Neuronal stem cell (in vitro differentiated cells): ENCODE measurements at regions not wholly inside any gene's neighbourhood (a gene's known extent, or its start where the extent isn't known, plus 50 kb on each side); places are given as distances from the start of the nearest gene placed in this dataset.

Experiments
- DNase-seq: peaks from one replicate; pipeline ENCODE4 v3.0.0-alpha.2; 2013; ENCODE audit warnings: low spot score
- H2AFZ ChIP-seq: one replicate; pipeline ENCODE4 v1.6.1; 2013; ENCODE audit warnings: mild to moderate bottlenecking, low read length, inconsistent platforms
- H2AK5ac ChIP-seq: 2 replicates; pipeline ENCODE4 v1.6.1; 2013; ENCODE audit warnings: low read depth, mild to moderate bottlenecking, inconsistent platforms, low read length, moderate library complexity, mixed read lengths
- H2BK120ac ChIP-seq: 2 replicates; pipeline ENCODE4 v1.6.1; 2013; ENCODE audit warnings: low read depth, mild to moderate bottlenecking, inconsistent platforms, low read length, moderate library complexity, mixed read lengths
- H2BK12ac ChIP-seq: one replicate; pipeline ENCODE4 v1.6.1; 2013; ENCODE audit warnings: low read length, inconsistent platforms
- H2BK15ac ChIP-seq: 2 replicates; pipeline ENCODE4 v1.6.1; 2013; ENCODE audit warnings: mild to moderate bottlenecking, low read length, inconsistent platforms, mixed read lengths
- H2BK5ac ChIP-seq: one replicate; pipeline ENCODE4 v1.6.1; 2013; ENCODE audit warnings: inconsistent platforms, mild to moderate bottlenecking, low read length, moderate library complexity
- H3K14ac ChIP-seq: one replicate; pipeline ENCODE4 v1.6.1; 2013; ENCODE audit warnings: low read length, inconsistent platforms
- H3K18ac ChIP-seq: 2 replicates; pipeline ENCODE4 v1.6.1; 2013; ENCODE audit warnings: low read length, inconsistent platforms
- H3K23ac ChIP-seq: 2 replicates; pipeline ENCODE4 v1.6.1; 2013; ENCODE audit warnings: low read depth, mild to moderate bottlenecking, mixed read lengths, low read length, inconsistent platforms; ENCODE audit not compliant: poor library complexity
- H3K27ac ChIP-seq: replicated peaks from 3 replicates; pipeline ENCODE4 v1.5.1; 2013; ENCODE audit warnings: low read length, inconsistent platforms
- H3K27me3 ChIP-seq, 3 experiments: 2 replicates each; pipeline ENCODE4 v1.6.1; 2013; ENCODE audit warnings: low read length in 3 of 3, mild to moderate bottlenecking in 2 of 3, inconsistent platforms in 1 of 3, low read depth in 1 of 3, mixed read lengths in 1 of 3, moderate library complexity in 1 of 3; ENCODE audit not compliant: control insufficient read depth in 3 of 3, insufficient read depth in 3 of 3
- H3K36me3 ChIP-seq, 2 donors: replicated peaks in 1 of 2; 2 replicates each; pipeline ENCODE4 v1.6.1; 2013; ENCODE audit warnings: low read length in 2 of 2; ENCODE audit not compliant: control insufficient read depth in 2 of 2, insufficient read depth in 2 of 2
- H3K4ac ChIP-seq: 2 replicates; pipeline ENCODE4 v1.6.1; 2013; ENCODE audit warnings: inconsistent platforms, mild to moderate bottlenecking, low read length, moderate library complexity
- H3K4me1 ChIP-seq, 2 donors: 1 replicate in 1 of 2; 2 replicates in 1 of 2; pipeline ENCODE4 v1.6.1; 2013; ENCODE audit warnings: low read length in 2 of 2, low read depth in 1 of 2; ENCODE audit not compliant: control insufficient read depth in 2 of 2, insufficient read depth in 1 of 2
- H3K4me2 ChIP-seq: one replicate; pipeline ENCODE4 v1.6.1; 2013; ENCODE audit warnings: mild to moderate bottlenecking, low read length, inconsistent platforms; ENCODE audit not compliant: insufficient read depth, poor library complexity, severe bottlenecking
- H3K4me3 ChIP-seq, 2 donors: 2 replicates each; pipeline ENCODE4 v1.5.1; 2013; ENCODE audit warnings: low read length in 2 of 2, mild to moderate bottlenecking in 2 of 2, inconsistent platforms in 1 of 2, moderate library complexity in 1 of 2
- H3K79me1 ChIP-seq: one replicate; pipeline ENCODE4 v1.6.1; 2013; ENCODE audit warnings: low read depth, mild to moderate bottlenecking, inconsistent platforms, low read length, moderate library complexity
- H3K9ac ChIP-seq: one replicate; pipeline ENCODE4 v1.6.1; 2013; ENCODE audit warnings: mild to moderate bottlenecking, low read depth, low read length, inconsistent platforms; ENCODE audit not compliant: poor library complexity
- H3K9me3 ChIP-seq, 2 donors: replicated peaks in 1 of 2; 2 replicates each; pipeline versions ENCODE3 to v1.6.1; 2013; ENCODE audit warnings: low read length in 2 of 2, mild to moderate bottlenecking in 2 of 2, inconsistent platforms in 1 of 2, low read depth in 1 of 2, mixed read lengths in 1 of 2, moderate library complexity in 1 of 2; ENCODE audit not compliant: control insufficient read depth in 2 of 2, insufficient read depth in 1 of 2
- H4K8ac ChIP-seq: one replicate; pipeline ENCODE4 v1.6.1; 2013; ENCODE audit warnings: low read depth, mild to moderate bottlenecking, inconsistent platforms, low read length, moderate library complexity
- H4K91ac ChIP-seq: one replicate; pipeline ENCODE4 v1.6.1; 2013; ENCODE audit warnings: low read length, low read depth, mild to moderate bottlenecking, inconsistent platforms; ENCODE audit not compliant: poor library complexity
- WGBS, 2 donors: extraction: QIAGEN DNeasy Blood & Tissue Kit; methylation state at CpG; one replicate each; pipeline ENCODE4 v1.1.7; 2013; ENCODE audit warnings: missing lambda C conversion rate in 2 of 2, mixed read lengths in 1 of 2; ENCODE audit not compliant: insufficient read length in 2 of 2, insufficient replicate concordance in 1 of 2; ENCODE audit errors: extremely low coverage in 2 of 2; 5-methylcytosine and 5-hydroxymethylcytosine counted together

GRCh38 chr2:67272195-67272594, 124.9 kb upstream of the ETAA1 start:
- H3K79me1 ChIP-seq = no peaks in the 10 kb centered on the region
- WGBS, 2 donors = no CpG with 5 or more reads among the region's 4 CpGs
- H3K9me3 ChIP-seq = no peaks in the 10 kb centered on the region
- no peak overlapping the region for H2AFZ ChIP-seq
- no peak overlapping the region for H2BK12ac ChIP-seq
- H4K8ac ChIP-seq = no peak overlapping the region
- no peaks in the 10 kb centered on the region for H3K27me3 ChIP-seq
- H2BK120ac ChIP-seq = no peak overlapping the region
- H3K14ac ChIP-seq = no peak overlapping the region
- H2BK15ac ChIP-seq = no peak overlapping the region
- H3K4me2 ChIP-seq = no peak overlapping the region
- H2AK5ac ChIP-seq = no peak overlapping the region
- H3K18ac ChIP-seq = no peak overlapping the region
- H2BK5ac ChIP-seq = no peak overlapping the region
- no peak for DNase-seq
- no peaks in the 10 kb centered on the region for H3K4me1 ChIP-seq
- H4K91ac ChIP-seq = no peak overlapping the region
- H3K36me3 ChIP-seq = no peaks in the 10 kb centered on the region
- H3K23ac ChIP-seq = no peak overlapping the region
- no peak overlapping the region for H3K27ac ChIP-seq
- H3K4ac ChIP-seq = no peak overlapping the region
- H3K9ac ChIP-seq = no peak overlapping the region
- H3K4me3 ChIP-seq = no peak overlapping the region

- no peak overlapping the region for H3K4me3 ChIP-seq
- H2AK5ac ChIP-seq = no peak overlapping the region
- DNase-seq = no peak
- H3K79me1 ChIP-seq = no peaks in the 10 kb centered on the region
- H2BK5ac ChIP-seq = no peak overlapping the region
- H2BK12ac ChIP-seq = no peak overlapping the region
- H3K4me1 ChIP-seq = no peaks in the 10 kb centered on the region
- H3K18ac ChIP-seq = no peak overlapping the region
- no peak overlapping the region for H3K14ac ChIP-seq
- H4K8ac ChIP-seq = no peak overlapping the region
- H2AFZ ChIP-seq = no peak overlapping the region
- H3K4me2 ChIP-seq = no peak overlapping the region
- H4K91ac ChIP-seq = no peak overlapping the region
- H3K27me3 ChIP-seq = no peaks in the 10 kb centered on the region
- no peaks in the 10 kb centered on the region for H3K36me3 ChIP-seq
- H2BK15ac ChIP-seq = no peak overlapping the region
- H2BK120ac ChIP-seq = no peak overlapping the region
- no peak overlapping the region for H3K4ac ChIP-seq
- H3K27ac ChIP-seq = no peak overlapping the region
- H3K23ac ChIP-seq = no peak overlapping the region
- no CpG with 5 or more reads among the region's 7 CpGs for WGBS, 2 donors
- no peak overlapping the region for H3K9ac ChIP-seq
- H3K9me3 ChIP-seq = no peaks in the 10 kb centered on the region
These were observed 119.7 kb upstream of the ETAA1 start for GRCh38 chr2:67277450-67277849.

GRCh38 chr2:67281101-67281500, 116.0 kb upstream of the ETAA1 start:
- Histone ChIP-seq H4K91ac (no peak overlapping the region), H3K4me2 (no peak overlapping the region), H3K9ac (no peak overlapping the region), H2AFZ (no peak overlapping the region), H3K18ac (no peak overlapping the region), H3K27ac (no peak overlapping the region), H3K4me3 (no peak overlapping the region), H2BK12ac (no peak overlapping the region), H3K36me3 (no peaks in the 10 kb centered on the region), H3K9me3 (no peaks in the 10 kb centered on the region), H2BK15ac (no peak overlapping the region), H2AK5ac (no peak overlapping the region), H3K27me3 (no peaks in the 10 kb centered on the region), H3K4ac (no peak overlapping the region), H4K8ac (no peak overlapping the region), H2BK120ac (no peak overlapping the region), H3K14ac (no peak overlapping the region), H2BK5ac (no peak overlapping the region), H3K23ac (no peak overlapping the region), H3K4me1 (no peaks in the 10 kb centered on the region), H3K79me1 (no peaks in the 10 kb centered on the region)
- DNase-seq = no peak
- no CpG with 5 or more reads among the region's 2 CpGs for WGBS, 2 donors

- Histone ChIP-seq H3K14ac (no peak overlapping the region), H3K9me3 (peaks cover 0 to 3% of the 10 kb centered on the region in 2 donors), H3K79me1 (no peaks in the 10 kb centered on the region), H3K9ac (no peak overlapping the region), H3K27ac (no peak overlapping the region), H3K4me3 (no peak overlapping the region), H2BK12ac (no peak overlapping the region), H3K4ac (no peak overlapping the region), H3K36me3 (no peaks in the 10 kb centered on the region), H3K4me1 (peaks cover 0 to 5% of the 10 kb centered on the region in 2 donors), H2BK15ac (no peak overlapping the region), H2AK5ac (no peak overlapping the region), H2BK120ac (no peak overlapping the region), H3K4me2 (no peak overlapping the region), H4K8ac (no peak overlapping the region), H2BK5ac (no peak overlapping the region), H3K27me3 (no peaks in the 10 kb centered on the region), H3K18ac (no peak overlapping the region), H2AFZ (no peak overlapping the region), H4K91ac (no peak overlapping the region), H3K23ac (no peak overlapping the region)
- DNase-seq = no peak
These were observed 113.5 kb upstream of the ETAA1 start for GRCh38 chr2:67283641-67284040.
